ENCODE measurements at regions not wholly inside any gene's neighbourhood (a gene's known extent, or its start where the extent isn't known, plus 50 kb on each side); places are given as distances from the start of the nearest gene placed in this dataset.

DNA sequence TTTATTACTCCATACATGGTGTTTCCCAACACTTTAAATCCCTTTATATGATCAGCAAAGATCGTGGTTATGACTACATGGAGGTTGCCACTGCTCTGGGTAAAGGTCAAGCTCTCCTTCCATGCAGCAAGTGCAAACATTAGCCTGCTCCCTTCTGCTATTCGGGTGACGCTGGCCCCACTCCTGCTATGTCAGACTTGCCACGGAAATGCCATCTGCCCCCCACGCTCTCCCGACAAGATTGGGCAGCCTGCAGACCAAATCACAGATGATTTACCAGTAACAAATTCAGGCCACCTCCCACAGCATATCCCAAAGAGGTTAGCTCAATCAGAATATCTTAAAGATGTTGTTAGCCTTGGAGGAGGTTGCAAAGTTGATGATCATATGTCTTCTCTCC, 77.8 kb upstream of the MGMT start:
- TF ChIP-seq, protein P1, sequence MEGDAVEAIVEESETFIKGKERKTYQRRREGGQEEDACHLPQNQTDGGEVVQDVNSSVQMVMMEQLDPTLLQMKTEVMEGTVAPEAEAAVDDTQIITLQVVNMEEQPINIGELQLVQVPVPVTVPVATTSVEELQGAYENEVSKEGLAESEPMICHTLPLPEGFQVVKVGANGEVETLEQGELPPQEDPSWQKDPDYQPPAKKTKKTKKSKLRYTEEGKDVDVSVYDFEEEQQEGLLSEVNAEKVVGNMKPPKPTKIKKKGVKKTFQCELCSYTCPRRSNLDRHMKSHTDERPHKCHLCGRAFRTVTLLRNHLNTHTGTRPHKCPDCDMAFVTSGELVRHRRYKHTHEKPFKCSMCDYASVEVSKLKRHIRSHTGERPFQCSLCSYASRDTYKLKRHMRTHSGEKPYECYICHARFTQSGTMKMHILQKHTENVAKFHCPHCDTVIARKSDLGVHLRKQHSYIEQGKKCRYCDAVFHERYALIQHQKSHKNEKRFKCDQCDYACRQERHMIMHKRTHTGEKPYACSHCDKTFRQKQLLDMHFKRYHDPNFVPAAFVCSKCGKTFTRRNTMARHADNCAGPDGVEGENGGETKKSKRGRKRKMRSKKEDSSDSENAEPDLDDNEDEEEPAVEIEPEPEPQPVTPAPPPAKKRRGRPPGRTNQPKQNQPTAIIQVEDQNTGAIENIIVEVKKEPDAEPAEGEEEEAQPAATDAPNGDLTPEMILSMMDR (IDR thresholded peaks at IDR 0.05; ENCODE audit: poor library complexity, severe bottlenecking), result no peak
- no peak for TF ChIP-seq EP300 (conservative IDR thresholded peaks at IDR 0.05; ENCODE audit: poor library complexity, severe bottlenecking)
- TF ChIP-seq, protein P2, sequence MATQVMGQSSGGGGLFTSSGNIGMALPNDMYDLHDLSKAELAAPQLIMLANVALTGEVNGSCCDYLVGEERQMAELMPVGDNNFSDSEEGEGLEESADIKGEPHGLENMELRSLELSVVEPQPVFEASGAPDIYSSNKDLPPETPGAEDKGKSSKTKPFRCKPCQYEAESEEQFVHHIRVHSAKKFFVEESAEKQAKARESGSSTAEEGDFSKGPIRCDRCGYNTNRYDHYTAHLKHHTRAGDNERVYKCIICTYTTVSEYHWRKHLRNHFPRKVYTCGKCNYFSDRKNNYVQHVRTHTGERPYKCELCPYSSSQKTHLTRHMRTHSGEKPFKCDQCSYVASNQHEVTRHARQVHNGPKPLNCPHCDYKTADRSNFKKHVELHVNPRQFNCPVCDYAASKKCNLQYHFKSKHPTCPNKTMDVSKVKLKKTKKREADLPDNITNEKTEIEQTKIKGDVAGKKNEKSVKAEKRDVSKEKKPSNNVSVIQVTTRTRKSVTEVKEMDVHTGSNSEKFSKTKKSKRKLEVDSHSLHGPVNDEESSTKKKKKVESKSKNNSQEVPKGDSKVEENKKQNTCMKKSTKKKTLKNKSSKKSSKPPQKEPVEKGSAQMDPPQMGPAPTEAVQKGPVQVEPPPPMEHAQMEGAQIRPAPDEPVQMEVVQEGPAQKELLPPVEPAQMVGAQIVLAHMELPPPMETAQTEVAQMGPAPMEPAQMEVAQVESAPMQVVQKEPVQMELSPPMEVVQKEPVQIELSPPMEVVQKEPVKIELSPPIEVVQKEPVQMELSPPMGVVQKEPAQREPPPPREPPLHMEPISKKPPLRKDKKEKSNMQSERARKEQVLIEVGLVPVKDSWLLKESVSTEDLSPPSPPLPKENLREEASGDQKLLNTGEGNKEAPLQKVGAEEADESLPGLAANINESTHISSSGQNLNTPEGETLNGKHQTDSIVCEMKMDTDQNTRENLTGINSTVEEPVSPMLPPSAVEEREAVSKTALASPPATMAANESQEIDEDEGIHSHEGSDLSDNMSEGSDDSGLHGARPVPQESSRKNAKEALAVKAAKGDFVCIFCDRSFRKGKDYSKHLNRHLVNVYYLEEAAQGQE (IDR thresholded peaks at IDR 0.05; ENCODE audit: borderline replicate concordance), result no peak
- no peak for TF ChIP-seq POLR2AphosphoS5 (IDR thresholded peaks at IDR 0.05)
- TF ChIP-seq EZH2 (IDR thresholded peaks at IDR 0.05; ENCODE audit: borderline replicate concordance, insufficient read depth, low read length, poor library complexity, severe bottlenecking), result no peak
- no peak for TF ChIP-seq MXI1 (conservative IDR thresholded peaks at IDR 0.05; ENCODE audit: poor library complexity, severe bottlenecking)
- TF ChIP-seq RAD21 (conservative IDR thresholded peaks at IDR 0.05), result no peak
